ENCODE measurements at regions not wholly inside any gene's neighbourhood (a gene's known extent, or its start where the extent isn't known, plus 50 kb on each side); places are given as distances from the start of the nearest gene placed in this dataset.

GRCh38 chr13:47502166-47502565 is 498.9 kb downstream of the SUCLA2 start:
- no peaks in the 10 kb centered on the region for H3K9me3 Mint-ChIP-seq
- DNase-seq, result no peak
- no peak for TF ChIP-seq CTCF (IDR thresholded peaks at IDR 0.05)
- H3K36me3 Mint-ChIP-seq (ENCODE audit: low read depth), result no peaks in the 10 kb centered on the region
- no peak overlapping the region for H3K4me3 Mint-ChIP-seq
- H3K27me3 Mint-ChIP-seq (ENCODE audit: low read depth, poor library complexity), result peaks cover 4% of the 10 kb centered on the region
- peaks cover 43% of the 10 kb centered on the region for H3K4me1 Mint-ChIP-seq
- H3K27ac Mint-ChIP-seq, result no peak overlapping the region

- peaks cover 5% of the 10 kb centered on the region for H3K9me3 Mint-ChIP-seq
- TF ChIP-seq CTCF (IDR thresholded peaks at IDR 0.05), result no peak
- H3K4me1 Mint-ChIP-seq, result peaks cover 48% of the 10 kb centered on the region
- H3K36me3 Mint-ChIP-seq (ENCODE audit: low read depth), result no peaks in the 10 kb centered on the region
- peaks cover 6% of the 10 kb centered on the region for H3K27me3 Mint-ChIP-seq (ENCODE audit: low read depth, poor library complexity)
- peak overlapping the region; percentile 41 for H3K27ac Mint-ChIP-seq
- no peak overlapping the region for H3K4me3 Mint-ChIP-seq
- no peak for DNase-seq
Observed at GRCh38 chr13:47499358-47500150, 501.5 kb downstream of the SUCLA2 start.

GRCh38 chr13:47484548-47484947 is 516.5 kb downstream of the SUCLA2 start:
- H3K9me3 Mint-ChIP-seq, result no peaks in the 10 kb centered on the region
- H3K4me3 Mint-ChIP-seq, result no peak overlapping the region
- no peaks in the 10 kb centered on the region for H3K4me1 Mint-ChIP-seq
- H3K27ac Mint-ChIP-seq, result no peak overlapping the region
- no peak for TF ChIP-seq CTCF (IDR thresholded peaks at IDR 0.05)
- no peaks in the 10 kb centered on the region for H3K36me3 Mint-ChIP-seq (ENCODE audit: low read depth)
- no peaks in the 10 kb centered on the region for H3K27me3 Mint-ChIP-seq (ENCODE audit: low read depth, poor library complexity)
- no peak for DNase-seq

- no peak for TF ChIP-seq CTCF (IDR thresholded peaks at IDR 0.05)
- no peak overlapping the region for H3K27ac Mint-ChIP-seq
- no peaks in the 10 kb centered on the region for H3K36me3 Mint-ChIP-seq (ENCODE audit: low read depth)
- H3K27me3 Mint-ChIP-seq (ENCODE audit: low read depth, poor library complexity), result no peaks in the 10 kb centered on the region
- no peaks in the 10 kb centered on the region for H3K4me1 Mint-ChIP-seq
- no peaks in the 10 kb centered on the region for H3K9me3 Mint-ChIP-seq
- DNase-seq, result no peak
- no peak overlapping the region for H3K4me3 Mint-ChIP-seq
Observed at GRCh38 chr13:47481536-47481935, 519.5 kb downstream of the SUCLA2 start.

DNA sequence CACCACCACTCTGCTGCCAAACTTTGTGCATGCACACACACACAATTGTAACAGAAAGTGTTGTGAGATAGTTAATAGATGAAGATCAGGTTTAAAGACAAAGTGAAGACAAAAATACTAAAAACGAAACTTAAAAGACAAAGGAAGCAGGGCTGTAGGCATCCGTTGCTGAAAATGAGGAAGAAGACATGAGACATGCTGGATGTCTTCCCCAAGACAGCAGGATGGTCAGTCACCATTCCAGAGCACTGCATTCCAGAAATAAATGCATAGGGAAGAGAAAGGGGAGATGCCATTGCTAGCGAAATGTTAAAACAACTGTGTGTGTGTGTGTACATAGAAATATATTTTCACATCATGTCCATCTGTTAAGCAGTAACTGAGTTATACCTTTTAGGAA is 520.1 kb downstream of the SUCLA2 start:
- Mint-ChIP-seq H3K9me3 (no peaks in the 10 kb centered on the region), H3K4me3 (no peak overlapping the region), H3K36me3 (ENCODE audit: low read depth) (no peaks in the 10 kb centered on the region), H3K27me3 (ENCODE audit: low read depth, poor library complexity) (no peaks in the 10 kb centered on the region), H3K4me1 (no peaks in the 10 kb centered on the region), H3K27ac (no peak overlapping the region)
- no peak for DNase-seq
- TF ChIP-seq CTCF (IDR thresholded peaks at IDR 0.05), result no peak

GRCh38 chr13:47480121-47480520 is 521.0 kb downstream of the SUCLA2 start:
- peaks cover 4% of the 10 kb centered on the region for H3K4me1 Mint-ChIP-seq
- no peak overlapping the region for H3K4me3 Mint-ChIP-seq
- no peaks in the 10 kb centered on the region for H3K27me3 Mint-ChIP-seq (ENCODE audit: low read depth, poor library complexity)
- no peaks in the 10 kb centered on the region for H3K9me3 Mint-ChIP-seq
- no peak for TF ChIP-seq CTCF (IDR thresholded peaks at IDR 0.05)
- no peak for DNase-seq
- H3K27ac Mint-ChIP-seq, result no peak overlapping the region
- no peaks in the 10 kb centered on the region for H3K36me3 Mint-ChIP-seq (ENCODE audit: low read depth)

All from nephron progenitor cell (in vitro differentiated cells).